Activated T-cell treated with anti-CD3 and anti-CD28 coated beads for 4 hours (primary cell): ENCODE measurements at regions not wholly inside any gene's neighbourhood (a gene's known extent, or its start where the extent isn't known, plus 50 kb on each side); places are given as distances from the start of the nearest gene placed in this dataset.

Experiments used
- DNase-seq: peaks from one replicate; pipeline ENCODE4 v3.0.0-alpha.2; 2020

DNA sequence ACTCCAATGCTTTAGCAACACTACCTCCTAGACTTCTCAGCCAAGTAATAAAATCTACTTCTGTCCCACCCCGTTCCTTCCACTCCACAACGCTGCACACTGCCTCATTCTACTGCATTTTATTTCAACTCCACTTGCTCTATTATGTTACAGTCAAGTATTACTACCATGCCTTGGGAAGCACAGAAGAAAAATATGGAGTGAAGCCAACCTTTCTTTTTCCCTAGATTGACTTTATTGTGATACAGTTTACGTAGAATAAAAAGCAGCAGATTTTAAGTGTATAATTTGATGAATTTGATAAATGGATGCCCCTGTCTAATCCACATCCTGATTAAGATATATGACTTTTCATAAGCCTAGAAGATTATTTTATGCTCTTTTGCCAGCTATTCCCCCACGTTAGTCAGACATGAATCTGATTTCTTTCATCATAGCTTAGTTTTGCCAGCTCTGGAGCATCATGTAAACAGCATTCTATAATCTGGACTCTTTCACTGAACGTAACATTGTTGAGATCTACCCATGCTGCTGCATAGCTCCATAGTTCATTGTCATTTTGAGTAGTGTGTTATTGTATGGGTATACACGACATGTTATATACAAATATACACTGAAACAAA, 676.8 kb upstream of the RAB6C start:
- DNase-seq, result no peak

DNA sequence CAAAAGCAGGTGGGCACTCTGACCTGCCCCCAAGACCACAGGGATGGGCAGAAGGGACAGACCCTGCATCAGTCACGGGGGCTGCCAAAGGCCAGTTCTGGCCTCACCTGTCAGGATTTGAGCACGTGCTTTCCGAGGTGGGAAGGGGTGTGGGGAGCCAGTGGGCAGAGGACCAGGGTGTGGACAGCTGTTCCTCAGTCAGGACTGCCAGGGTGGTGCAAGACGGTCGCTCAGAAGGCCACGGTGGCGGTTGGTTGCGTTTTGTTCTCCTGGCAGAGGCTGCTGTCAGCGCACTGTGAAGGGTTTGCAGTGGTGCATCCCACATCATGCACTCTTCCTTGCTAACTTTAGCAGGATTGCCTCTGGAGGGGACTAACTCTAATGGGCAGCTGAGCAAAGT, 665.3 kb upstream of the RAB6C start:
- DNase-seq, result no peak

DNA sequence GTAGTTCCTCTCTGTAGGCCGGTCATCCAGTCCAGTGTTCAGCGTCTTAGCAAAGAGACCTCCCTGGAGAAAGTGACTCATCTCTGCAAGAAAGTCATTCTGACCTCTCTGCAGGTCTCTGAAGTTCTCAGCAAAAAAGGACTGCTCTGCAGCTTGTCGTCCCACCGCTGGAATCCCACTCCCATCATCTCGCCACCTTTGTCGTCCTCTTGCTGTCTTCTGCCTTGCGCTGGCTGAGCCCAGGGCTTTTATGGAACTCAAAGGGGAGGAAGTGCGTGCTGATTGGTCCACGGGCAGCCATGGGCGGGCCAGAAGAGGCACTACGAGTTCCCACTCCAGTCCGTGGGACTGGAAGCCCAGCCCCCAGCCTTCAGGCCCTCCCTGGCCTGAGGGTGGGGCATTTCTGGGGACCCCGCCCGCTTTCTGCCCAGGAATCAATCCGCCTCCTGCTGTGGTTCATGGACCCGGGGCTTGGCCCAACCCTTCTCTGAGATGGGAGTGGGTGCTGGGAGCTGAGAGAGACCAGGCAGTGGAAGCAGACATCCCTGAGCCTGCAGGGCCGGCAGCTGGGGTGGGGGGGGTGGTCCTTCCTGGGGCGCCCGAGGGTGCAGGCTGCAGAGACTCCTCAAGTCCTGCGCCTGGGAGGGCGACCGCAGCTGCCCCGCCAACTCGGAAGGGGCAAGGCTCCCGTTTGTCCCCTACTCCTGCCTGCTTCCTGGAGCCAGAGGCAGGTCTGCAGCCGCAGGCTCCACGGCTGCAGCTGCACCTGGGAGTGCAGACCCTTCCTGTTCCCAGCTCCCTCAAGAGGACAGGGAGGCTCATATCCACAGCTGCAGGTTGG, 660.7 kb upstream of the RAB6C start:
- no peak for DNase-seq

DNA sequence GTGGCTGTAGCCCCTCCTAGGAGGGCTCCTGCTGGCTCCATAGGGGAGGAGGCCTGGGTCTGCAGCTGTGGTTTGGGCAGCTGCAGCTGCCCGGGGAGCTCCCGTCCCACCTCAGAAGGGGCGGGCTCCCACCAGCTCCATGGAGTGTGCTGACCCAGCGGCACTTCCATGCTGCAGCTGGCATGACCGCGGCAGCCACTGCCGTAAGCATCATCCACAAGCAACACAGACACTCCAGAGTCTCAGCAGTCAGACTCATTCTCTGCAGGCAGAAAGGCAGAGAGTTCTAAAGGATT, 660.1 kb upstream of the RAB6C start:
- DNase-seq, result no peak

DNA sequence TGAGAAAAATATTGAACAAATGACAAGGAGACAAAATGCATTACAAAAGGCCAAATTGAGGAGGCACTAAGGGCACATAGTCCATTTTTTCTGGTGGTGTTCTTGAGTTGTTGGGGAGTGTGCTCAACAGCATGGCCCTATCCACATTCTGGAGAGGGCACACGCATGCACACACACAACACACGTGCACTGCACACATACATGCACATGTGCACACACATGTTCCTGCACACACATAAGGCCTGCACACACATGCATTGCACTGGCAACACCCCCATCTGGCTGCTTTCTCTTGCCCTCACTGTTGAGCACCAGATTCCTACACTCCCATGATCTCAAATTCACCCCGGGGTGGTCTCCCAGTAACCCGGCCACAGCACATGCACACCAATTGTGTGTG, 659.2 kb upstream of the RAB6C start:
- no peak for DNase-seq

DNA sequence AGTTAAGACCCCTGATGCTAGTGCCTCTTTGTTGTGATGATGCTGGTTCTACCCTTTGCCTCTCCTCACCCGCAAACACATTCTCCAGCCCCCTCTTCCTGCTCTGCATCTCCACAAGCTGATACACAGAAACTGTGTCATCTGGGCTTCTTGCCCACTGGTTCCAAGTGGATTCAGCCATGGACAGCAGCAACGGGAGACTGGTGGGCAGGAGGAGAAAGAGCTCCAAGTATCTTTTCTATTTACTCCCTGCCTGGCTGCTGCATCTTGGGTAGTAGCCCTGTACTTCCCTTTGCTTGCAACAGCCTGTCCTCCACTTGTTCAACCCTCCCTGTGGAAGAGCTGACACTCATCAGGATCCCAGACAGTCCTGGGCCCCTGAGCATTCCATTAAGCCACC, 655.1 kb upstream of the RAB6C start:
- no peak for DNase-seq

DNA sequence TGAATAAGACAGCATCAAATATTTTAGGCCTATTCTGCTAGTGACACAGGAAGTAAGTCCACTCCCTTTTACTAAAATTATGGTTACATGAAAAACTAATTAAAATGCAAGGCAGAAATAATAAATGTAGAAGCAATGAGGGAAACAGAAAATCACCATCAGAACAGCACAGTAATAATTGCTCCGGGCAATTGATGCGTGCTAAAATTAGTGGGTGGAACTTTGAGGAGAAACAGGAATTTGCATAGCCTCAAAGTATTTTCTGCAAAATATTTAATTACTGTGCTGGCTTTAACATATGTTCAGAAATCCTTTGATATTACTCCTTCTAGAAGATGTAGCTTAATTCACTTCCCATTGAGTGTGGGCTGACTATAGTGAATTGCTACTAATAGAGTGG, 654.3 kb upstream of the RAB6C start:
- no peak for DNase-seq

DNA sequence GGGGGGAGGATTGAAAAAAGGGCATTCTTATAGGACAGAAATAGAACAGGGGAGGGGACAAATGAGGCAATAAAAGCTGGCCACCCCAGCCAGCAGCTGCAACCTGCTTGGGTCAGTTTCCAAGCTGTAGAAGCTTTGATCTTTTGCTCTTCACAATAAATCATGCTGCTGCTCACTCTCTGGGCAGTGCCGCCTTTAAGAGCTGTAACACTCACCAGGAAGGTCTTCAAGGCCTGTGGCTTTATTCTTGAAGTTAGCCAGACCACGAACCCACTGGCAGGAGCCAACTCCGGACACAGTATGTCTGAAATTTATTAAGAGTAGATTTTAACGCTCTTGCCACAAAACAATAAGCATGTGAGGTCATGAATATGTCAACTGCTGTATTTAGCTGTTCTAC, 649.9 kb upstream of the RAB6C start:
- no peak for DNase-seq

DNA sequence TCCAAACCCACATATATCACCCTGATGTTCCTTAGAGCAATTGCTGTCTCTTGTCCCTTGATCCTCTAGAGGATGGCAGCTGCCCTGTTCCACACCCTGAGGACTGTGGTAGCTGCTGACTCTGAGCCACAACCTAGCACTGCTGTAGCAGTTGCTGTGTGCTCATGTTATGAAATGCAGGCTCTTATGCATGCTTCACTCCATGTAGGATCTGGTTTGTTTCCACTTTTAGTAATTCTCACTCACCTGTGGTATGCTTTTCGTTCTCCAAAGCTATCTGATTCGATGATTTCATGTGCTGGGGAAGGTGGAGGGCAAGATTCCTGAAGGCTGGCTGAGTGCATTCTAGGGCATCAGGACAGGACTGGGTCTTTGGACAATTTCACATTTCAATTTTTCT, 649.0 kb upstream of the RAB6C start:
- no peak for DNase-seq

DNA sequence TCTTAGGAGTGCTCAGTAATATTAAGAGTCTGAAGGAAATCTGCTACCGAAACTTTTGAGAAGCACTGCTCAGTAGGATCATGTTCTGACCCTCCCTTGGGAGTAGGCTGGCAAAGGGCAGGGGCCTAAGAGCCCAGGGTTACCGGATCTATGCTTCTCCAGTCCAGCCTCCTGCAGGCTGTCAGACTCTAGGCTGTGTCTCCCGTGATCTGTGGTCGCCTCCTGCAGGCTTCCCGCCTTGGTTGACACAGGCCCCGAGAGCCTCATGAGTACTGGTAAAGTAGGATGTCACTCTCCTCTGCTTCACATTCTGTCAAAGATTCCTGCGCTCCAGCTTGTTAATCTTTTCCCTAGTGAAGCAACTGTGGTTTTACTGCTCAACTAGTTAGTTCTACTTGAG, 647.8 kb upstream of the RAB6C start:
- no peak for DNase-seq

DNA sequence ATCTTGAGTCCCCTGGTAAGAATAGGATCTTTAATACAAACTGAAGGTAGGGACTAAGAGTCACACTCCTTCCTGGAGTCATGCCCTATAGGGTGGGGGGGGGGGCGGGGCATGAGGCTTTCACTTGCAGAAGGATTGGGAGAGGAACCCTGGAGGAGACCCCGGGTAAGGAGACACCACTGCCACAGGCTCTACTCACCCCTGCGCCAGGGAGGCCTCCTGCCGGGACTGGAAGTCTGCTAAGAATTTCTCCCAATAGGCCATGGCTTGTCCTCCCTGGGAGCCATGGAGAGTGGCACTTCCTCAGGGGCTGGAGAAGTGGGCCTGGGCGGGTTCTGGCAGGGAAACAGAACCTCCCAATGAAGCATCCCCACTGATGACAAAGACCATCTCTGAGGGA, 645.3 kb upstream of the RAB6C start:
- DNase-seq, result no peak

DNA sequence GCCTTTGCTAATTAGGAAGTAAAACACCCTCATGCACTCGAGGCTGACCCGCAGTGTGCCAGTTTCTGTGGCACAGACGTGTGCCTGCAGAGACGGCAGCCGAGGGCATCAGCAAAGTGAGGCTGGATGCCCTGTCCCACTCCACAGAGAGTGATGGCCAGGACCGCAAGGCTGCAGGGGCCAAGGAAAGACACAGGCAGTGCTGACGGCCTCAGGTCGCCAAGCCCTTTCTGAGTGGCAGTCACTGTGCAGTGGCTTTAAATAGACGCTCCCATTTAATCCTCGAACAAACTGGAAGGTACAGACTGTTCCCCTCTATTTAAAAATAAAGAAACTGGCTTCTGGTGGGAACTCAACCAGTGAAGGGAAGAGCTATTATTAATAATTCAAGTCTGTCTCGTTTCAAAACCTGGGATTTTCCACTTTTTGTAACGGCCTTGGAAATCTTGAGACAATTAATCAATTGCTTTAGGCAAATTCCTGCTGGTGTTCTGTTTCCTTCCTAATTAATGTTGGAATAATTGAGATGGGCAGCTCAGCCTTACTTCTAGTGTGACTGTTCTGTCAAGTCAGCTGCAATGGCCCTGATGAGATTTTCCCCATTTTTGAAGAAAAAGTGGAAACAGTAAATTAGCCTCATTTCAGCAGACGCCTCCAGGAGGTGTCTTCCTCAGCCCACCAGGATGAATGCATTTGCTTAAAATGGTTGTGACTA, 644.6 kb upstream of the RAB6C start:
- DNase-seq, result no peak

DNA sequence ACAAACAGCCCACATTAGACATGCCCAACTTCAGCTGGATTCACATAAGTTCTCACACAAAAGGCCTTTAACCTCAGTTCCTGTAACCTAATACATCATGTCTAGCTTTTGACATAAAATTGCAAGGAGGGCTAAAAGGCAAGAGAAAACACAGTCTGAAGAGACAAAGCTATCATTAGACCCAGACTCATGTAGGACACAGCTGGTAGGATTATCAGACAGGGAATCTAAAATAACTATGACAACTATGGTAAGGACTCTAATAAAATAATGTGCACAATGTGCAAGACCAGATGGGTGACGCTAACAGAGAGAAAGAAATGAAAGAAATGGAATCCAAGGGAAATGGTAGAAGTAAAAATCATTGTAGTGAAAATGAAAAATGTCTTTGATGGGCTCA, 643.2 kb upstream of the RAB6C start:
- DNase-seq, result no peak

DNA sequence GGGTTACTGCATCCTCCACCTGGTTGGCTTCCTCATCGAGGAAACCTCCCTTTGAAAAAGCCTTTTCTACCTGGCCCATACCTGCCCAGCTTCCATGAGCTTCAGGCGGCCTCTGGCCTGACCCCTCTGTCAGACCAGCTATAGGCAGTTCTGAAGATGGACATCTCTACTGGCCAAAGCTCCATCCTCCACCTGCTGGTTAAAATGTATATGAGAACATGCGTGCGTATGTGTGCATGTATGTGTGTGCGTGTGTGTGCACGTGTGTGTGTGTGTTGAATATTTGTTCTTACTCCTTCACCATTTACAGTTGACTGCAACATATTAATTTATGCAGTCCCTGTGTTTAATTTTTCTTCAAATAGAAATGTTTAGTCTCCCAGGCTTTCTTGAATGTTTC, 642.4 kb upstream of the RAB6C start:
- DNase-seq, result no peak

DNA sequence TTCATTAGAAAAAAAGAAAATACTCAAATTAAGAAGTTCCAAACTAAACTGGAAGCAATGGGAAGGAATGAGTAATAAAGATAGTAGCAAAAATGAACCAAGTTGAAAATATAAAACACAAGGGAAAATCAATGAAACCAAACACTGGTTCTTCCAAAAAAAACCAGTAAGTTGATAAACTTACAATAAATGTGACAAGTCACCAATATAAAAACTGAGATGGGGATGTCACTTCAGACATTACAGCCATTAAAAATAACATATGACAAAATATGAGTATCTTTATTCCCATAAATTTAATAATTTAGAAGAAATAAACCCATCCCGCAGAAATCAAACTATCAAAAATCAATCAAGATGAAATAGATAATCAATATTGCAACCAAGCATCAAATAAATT, 633.9 kb upstream of the RAB6C start:
- DNase-seq, result no peak

DNA sequence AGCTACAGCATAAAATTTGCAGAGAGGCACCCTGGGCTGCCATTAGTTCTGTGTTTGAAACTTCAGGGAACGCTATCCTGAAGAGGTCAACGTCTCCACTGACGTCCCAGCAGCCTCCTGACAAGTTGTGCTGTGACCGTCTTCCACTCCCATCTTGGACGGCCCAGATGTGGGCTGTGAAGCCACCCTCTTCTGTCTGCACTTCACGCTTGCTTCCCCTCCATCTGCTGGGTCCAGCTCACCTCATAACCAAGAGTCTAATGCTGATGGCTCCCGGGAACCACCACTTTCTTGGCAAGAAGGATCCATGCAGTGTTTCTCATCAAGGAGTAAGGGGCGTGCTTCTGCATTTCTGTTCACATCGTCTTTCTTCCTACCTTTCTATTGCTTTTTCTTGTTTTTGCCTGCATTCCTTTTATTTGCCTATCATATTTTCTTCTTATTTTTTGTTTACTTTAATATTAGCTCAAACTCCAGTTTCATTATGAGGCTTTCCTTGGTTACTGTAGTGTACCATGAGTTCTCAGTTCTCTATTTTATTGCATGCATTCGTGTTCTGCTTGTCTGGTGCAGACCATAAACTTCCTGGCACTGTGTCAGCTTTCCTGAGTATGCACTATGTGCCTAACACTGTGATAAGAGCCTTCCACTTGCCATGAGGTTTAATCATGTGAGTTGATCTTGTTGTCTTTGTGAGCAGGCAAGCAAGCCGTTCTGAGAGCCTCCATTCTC, 631.8 kb upstream of the RAB6C start:
- DNase-seq, result no peak

DNA sequence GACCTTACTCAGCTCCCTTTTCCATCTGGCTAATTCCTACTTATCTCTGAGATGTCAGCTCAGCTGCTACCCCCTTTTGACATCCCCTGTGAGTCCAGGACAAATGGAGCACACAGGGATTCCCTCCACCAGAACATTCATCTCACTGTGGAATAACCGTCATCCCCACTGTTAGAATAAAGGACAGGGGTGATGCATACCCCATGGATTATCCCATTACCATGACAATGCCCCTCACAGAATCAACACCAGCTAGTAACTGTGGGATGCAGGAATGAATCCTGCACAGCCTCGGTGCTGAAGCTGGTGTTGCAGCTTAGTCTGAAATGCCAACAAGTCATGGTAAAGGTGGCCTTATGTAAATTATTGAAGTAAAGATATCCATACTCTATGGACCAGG, 624.8 kb upstream of the RAB6C start:
- no peak for DNase-seq

DNA sequence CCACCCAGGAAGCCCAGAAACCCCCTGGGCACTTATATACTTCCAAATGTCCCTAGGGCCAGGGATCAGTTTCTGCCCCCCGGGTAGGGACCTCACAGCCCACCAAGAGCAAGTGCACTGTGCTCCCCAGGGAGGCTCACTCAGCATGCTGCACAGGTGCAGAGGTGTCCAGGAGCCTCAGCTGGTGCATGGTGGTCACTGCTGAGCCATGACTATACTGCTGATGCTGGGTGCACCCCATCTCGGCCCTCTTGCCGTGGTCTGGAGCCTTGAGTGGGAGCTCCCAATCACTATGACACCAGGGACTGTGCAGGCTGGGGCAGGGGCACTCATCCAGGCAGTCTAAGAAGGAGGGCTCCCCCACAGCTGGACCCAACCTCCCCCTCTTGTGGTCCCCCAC, 617.8 kb upstream of the RAB6C start:
- no peak for DNase-seq

DNA sequence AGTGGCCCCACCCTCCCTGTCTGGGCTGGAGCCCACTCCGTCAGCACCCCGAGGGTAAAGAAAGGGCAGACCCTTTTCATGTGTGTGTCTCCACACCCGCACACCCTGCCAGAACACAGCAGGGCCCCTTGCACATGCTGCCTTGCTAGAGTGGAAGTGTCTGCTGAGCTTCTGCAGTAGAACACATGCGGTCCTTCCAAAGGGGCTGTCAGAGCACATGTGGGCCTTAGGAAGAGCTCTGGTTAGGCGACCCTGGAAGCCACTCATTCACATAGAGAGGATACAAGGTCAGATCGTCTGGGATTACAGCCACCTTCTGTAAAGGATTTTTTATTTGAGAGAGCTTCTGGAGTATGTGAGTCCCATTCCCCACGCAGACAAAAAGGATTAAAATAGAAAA, 613.2 kb upstream of the RAB6C start:
- no peak for DNase-seq

DNA sequence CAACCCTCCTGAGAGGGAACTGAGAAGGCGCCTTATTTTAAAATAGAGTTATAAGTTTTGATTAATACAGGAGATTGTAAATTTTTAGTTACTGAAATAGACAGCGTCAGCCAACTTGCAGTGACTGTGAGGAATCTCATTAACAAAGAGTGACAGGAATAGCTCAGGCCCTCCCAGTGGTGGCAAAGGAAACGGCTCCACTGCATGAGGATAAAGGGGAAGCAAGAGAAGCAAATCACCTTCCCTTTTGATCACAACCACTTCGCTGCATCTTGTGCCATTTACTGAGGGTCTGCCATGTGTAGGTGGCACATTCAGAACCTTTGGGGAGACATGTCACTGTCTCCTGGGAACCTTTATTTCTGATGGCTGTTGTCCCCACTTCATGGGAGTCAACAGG, 612.4 kb upstream of the RAB6C start:
- no peak for DNase-seq

DNA sequence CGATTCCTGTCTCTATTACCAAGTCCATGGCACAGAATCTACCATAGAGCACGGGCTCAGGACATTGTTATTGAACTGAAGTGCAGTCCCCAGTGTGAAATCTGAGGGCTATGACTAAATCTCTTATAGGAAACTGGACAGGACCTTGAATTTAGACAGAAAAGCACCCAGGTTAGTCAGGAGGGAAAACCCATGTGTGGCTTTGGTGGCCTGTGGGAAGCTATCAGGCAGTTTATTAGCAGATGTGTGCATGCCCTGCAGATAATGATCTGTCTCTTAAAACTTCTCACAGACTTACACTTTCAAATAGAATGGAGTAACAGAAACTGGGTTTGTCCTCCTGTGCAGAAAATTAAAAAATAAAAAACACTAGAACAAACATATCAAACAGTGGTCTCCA, 610.0 kb upstream of the RAB6C start:
- no peak for DNase-seq

DNA sequence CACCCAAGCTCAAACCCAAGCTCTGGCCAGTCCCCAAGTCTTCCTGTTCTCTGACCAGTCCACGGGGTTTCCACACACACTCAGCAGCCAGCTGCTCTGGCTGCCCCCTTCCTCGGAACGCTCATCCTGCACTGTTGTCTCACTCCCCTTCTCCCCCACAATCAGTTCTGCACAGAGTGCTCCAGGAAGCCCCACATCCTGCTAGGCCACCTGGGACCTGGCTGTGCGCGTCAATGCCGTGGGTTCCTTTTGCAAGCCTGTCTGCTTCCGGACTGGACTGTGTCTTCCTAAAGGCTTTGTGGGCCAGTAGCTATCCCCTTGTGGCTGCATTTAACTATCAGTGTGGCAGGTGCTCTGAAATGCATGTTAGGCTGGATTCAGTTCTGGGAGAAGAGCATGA, 605.0 kb upstream of the RAB6C start:
- DNase-seq, result no peak

DNA sequence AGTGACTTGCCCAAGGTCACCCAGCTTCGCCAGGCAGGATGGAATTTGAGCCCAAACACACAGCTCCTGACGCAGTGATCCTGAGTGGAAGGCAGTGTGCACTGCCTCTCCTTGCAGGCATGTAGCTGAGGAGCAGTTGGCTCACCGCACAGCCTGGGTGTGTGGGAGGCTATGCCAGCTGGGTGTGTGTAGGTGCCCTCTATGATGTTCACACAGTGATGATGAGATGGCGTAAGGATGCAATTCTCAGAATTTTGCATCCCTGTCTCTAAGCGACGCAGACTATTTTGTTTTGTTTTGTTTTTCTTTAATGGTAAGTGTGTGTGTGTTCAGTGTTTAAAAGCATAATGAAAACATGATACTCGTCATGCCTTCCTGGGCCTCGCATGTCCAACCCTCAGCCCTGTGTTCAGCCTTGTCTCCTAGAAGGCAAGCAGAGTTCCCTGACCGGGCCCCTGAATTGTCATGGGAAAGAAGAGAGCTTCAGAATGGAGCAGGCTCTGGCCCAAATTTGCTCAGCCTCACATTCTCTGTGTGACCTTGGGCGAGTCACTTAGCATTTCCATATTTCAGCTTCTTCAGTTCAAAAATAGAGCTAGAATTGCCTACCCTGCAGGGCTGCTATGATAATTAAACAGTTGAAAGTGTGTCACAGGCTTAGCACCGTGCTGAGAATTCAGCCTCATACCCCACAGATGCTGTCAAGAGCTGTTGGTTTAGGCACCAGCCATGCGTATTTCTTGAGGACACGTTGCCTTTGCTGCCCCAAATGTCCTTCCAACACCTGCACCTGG, 603.6 kb upstream of the RAB6C start:
- no peak for DNase-seq
